Hippocampal formation (tissue), 2 donors: ENCODE measurements at regions not wholly inside any gene's neighbourhood (a gene's known extent, or its start where the extent isn't known, plus 50 kb on each side); places are given as distances from the start of the nearest gene placed in this dataset.

Experiments used
- DNase-seq, 2 donors: peaks; one replicate each; lab custom pipeline; 2025; lab: John Stamatoyannopoulos, UW

DNA sequence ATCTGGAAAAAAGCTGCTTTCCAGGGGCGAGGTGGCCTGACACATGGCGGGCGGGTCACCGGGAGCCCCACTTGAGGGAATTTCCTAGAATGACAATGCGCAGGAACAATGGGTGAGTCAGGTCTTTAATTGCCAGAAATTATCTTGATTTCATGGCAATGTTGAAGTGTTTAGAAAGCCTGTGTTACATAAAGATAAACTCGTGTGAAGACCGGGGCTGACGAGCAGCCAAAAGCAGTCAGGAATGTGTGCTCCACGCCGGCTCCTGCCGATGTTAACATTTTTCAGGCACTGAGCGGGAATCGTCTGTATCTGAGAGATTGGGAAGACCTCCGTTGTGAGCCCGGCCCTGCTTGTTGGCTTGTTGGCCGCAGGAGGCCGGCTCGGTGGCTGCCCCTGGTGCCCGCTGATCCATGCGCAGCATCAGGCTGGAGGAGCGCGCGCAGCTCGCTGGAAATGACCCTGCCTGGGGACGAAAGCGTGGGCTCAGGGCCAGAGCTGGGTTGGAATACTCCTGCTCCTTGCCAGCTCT, 353.1 kb downstream of the FOXL1 start:
- no peak for DNase-seq

DNA sequence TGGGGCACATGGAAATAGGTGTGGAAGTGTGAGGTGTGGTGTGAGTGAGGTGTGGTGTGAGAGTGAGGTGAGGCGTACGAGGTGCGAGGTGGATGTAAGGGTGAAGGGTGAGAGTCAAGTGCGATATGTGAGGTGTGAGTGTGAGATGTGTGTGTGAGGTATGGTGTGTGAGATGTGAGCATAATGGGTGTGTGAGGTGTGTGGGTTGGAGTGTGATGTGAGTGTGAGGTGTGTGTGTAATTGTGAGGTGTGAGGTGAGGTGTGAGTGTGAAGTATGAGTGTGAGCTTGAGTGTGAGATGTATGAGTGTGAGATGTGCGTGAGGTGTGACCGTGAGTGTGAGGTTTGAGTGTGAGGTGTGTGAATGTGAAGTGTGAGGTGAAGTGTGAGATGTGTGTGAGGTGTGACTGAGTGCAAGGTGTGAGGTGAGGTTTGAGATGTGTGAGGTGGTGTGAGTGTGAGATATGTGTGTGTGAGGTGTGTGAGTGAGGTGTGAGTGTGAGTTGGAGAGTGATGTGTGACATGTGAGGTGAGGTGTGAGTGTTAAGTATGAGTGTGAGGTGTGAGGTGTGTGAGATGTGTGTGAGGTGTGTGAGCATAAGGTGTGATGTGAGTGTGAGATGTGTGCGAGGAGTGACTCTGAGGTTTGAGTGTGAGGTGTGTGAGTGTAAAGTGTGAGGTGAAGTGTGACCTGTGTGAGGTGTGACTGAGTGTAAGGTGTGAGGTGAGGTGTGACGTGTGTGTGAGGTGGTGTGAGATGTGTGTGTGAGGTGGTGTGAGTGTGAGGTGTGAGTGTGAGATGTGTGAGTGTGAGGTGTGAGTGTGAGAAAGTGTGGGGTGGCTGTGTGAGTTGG, 354.0 kb downstream of the FOXL1 start:
- no peak for DNase-seq

DNA sequence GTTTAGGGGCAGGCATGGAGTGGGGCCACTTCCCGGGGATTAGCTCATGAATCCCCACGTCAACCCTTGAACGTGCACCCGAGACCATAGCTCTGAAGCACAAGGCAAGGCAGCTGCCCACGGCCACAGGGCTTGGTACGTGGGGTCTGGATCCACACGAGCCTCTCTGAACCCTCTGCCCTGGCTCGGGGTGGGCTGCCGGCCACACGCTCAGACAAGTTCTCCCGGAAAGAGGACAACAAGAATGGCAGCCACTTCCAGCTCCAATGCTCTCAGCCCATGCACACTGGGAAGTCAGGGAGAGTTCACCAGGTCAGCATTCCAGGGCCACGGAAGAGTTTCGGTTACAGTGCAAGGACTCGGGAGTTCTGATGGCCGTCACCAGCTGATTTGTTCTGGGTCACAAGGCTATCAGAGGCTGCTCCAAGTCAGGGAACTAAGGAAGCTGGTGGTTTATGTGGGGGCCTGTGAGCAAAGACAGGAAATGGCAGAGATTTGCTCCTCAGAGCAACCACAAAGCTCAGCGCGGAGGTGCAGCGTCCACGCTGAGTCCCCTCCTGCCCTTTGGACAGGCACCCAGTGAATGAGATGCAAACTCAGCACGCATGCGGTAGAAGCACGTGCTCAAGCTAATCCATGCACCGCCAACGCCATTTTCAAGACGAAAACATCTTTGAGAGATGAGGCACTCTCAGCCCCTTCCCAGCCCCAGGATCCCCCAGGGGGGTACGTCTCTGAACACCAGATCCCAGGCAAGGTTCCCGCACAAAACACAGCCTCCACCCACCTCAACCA, 356.4 kb downstream of the FOXL1 start:
- no peak for DNase-seq

DNA sequence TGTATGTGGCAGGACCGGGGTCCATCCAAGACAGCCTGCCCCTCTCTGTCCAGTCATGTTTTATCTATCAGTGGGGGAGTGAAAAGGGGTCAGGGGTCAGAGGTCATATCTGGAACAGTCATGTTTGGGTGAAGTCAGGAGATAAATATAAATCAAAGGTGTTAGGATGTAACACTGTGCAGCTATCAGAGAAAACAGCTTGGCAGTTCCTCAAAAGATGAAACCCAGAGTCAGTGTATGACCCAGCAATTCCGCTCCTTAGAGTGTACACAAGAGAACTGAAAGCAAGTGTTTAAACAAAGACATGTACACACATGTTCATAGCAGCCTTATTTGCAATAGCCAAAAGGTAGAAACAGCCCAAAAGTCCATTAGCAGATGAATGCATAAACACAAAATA, 361.3 kb downstream of the FOXL1 start:
- no peak for DNase-seq

DNA sequence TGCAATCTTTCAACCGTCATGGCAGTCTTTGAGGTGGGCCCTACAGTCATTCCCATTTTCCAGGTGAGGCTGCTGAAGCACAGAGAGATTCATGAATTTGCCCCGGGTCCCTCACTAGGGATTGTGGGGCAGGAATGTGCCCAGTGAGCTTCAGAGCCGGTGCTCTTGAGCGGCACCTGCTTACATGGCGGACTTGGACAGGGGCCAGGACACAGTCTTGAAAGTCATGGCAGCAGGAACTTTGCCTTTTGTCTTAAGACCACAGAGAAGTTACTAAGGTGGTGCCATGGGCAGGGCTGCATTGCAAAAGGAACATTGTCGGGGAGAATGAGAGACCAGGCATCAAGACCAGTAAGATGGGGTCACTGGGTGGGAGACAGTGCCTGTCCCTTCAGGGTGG, 363.4 kb downstream of the FOXL1 start:
- no peak for DNase-seq

DNA sequence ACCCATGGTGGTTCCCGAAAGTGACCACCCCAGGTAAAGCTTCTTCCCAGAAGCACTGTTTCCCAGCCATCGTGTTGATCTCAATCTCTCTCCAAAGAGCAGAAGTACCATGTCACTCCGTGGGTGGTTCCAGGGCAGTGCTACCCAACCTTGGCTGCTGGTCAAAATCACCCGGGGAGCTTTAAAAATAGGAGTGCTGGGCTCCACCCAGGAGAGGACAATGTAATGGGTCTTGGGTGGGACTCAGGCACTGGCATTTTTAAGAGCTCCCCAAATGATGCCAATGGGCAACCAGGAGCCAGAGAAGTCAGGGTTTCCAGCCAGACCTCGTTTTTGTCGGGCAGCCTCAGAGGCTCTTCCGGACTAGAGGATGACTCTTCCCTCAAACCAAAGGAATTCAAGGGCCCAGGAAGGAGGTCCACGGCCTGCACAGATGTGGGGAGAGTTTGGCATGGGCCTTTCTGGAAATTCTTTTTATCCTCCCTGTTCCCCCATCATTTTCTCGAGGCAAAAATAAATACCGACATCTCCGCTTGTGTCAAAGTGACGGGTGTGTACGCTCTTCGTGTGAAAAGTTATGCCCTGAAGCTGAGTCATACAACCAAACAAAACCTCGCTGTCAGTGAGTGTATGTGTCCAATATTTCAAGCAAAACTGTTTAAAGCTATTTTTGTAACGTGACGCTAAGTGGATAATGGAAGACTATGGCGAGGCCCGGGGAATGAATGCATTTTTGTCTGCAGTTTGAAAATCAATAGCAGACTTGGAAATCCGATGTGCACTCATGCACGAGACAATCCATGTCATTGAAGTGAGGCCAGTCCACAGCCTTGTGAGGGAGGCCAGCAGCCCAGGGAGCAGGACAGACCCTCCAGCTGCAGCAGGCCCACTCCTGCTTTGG, 364.1 kb downstream of the FOXL1 start:
- no peak for DNase-seq

DNA sequence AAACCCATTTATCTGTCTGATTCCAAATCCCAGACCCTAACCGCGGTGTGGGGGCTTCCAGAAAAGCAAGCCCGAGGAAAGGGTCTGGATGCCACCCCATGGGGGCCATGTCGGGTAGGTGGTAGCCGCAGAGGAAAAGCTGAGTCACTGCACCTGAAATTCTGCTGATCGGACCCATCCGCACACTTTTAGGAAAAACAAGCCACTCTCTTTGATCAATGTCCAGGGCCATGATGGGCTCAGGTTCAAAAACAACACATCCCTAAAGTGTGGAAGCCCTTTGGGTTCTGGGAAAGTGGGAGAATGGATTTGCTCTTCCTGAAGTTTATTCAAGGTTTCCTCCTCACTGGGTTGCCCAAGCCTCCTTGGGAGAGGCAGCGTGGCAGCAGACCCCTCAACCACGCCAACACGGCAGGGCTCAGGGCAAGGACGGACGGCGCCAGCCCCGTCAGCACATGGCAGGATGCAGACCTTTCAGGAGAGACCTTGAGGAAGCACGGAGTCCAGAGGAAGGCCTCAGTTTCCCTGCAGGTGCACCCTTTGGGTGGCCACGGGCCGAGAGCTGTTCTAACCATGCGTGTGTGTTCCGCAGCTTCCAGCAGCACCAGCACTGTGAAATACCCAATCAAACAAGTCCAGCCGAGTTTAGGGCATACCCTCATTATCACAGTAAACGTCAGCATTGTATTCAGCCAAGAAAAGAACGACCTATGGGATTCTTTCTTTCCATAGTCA, 367.0 kb downstream of the FOXL1 start:
- DNase-seq: no peak

DNA sequence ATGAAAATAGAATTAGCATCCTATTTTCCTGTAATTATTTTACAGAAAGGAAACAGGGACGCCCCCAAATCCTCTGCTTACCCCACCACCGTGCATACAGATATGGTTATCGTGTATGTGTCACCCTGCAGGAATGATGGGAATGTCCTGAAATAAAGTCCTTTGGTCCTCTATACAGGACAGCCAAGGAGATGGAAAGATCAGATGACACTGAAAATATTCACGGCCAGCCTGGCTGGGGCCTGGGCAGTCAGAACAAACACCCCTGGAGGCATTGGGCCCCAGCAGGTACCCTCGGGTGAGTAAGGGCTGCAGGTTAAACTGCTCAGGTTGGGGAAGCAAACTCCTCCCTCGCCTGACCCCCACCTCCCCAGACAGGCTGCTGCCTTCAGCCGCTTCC, 368.0 kb downstream of the FOXL1 start:
- DNase-seq: no peak

DNA sequence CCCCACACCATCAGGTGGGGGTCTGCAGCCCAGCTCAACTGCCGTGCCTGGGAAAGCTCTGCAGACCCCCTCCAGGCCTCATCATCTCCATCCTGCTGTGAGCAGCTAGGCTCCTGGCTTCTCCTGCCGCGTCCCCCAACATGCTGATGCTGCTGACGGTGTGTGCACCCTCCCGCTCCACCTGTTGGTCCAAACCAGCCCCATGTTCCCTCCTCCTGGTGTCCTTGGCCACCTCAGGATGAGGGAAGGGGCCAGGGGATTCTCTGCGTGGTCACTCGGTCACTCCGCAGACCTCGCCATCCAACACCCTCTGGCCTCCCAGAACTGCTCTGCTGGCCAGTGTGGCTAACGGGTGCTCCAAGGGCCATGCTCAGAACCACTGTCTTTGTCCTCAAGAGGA, 368.6 kb downstream of the FOXL1 start:
- no peak for DNase-seq

DNA sequence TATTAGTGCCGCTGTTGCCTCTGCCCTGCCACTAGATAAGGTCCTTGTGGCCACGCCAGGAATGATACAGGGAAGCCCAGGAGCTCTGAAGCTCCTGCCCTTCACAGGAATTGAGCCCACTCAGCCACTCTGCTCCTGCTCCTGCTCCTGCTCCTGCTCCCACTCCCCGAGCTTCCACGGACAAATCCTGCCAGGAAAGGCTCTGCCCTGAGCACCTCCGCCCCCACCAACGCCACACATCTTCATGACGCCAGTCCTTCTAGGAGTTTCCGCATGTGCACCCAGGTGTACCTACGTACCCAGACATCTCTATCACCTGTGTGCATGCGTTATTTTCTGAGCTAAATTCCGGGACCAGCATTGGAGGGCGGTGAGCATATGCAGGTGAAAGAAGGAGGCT, 369.1 kb downstream of the C16orf95 start:
- DNase-seq: no peak

DNA sequence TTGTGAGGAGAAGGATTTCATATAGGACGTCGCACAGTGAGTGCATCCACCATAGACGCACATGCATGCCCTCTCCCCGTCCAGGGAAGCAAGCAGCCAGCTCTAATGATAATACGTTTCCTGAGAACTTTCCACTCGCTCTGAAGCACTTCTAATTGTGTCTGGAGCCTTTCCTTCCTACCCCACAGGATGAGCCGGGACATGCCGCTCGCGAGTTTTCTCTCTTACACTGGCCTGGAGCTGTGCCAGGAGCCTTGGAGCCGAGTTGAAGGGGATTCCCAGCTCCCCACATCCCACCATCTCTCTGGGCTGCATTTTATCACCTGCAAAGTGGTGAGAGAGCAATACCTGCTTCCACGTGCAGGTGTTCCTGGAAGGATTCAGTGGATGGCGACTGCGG, 368.1 kb downstream of the C16orf95 start:
- no peak for DNase-seq

DNA sequence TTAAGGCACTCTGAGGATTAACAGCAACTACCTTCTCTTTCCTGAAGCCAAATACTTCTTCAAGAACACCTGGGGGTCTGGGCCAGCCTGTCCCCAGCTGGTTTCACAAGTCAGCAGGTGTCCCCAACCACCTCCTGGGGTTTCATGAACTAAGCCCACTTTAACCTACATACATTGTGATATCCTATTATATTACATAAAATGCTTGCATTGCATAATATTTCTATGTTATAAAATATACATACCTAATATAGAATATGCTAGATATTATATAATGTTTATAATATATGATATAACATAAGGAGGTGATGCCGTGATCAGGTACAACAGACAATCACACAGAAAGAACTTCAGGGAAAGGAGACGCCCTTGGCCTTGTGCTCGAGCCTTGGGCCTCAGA, 367.6 kb downstream of the C16orf95 start:
- DNase-seq: no peak

DNA sequence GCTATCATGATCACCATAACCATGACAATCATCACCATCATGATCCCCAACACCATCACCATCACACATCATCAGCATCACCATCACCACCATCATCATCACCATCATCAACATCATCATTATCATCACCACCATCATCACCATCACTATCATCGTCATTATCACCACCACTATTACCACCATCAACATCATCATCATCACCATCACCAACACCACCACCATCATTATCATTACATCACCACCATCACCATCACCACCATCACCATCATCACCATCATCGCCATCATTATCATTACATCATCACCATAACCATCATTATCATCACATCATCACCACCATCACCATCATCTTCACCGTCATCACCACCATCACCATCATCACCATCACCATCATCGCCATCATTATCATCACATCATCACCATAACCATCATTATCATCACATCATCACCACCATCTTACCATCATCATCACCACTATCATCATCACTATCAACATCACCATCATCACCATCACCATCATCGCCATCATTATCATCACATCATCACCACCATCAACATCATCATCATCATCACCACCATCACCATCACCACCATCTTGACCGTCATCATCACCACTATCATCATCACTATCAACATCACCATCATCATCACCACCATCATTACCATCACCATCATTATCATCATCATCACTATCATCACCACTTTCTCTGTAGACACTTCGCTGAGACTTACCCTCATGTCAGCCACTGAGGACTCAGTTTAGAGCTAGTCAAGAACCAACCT, 366.0 kb downstream of the C16orf95 start:
- DNase-seq: no peak

DNA sequence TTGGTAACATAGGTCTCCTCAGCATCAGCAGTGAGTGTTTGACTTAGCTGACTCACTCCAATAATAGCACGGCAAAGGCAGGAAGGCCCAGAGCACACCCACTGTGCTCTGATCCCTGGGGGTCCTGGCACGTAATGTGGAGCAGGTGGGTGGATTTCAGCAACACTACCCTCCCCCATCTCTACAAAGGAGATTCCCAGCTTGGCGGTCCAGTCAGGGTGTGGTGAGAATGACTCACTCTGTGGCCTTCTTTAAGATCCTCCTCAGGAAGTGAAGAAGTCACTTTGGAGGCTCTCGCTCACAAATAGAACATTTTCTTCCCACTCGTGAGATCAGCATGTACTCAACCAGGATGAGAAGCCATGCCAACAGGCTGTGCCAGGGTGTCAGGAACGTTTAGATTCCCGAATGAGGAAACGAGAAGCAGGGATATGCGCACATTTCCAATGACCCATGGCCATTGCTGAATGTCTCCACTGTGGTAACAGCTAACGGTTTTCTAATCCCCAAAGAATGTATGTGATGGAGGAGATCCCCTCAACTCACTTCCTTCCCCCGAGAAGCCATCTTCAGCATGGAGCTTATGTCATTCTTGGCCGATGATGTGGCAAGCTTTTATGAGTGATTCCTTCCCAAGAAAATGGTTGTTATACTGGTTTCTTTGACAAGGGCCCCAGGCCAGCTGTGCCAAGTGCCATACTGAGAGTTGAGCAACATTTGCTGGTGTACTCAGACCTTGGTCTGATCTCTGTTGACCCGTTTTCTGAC, 365.2 kb downstream of the C16orf95 start:
- no peak for DNase-seq

DNA sequence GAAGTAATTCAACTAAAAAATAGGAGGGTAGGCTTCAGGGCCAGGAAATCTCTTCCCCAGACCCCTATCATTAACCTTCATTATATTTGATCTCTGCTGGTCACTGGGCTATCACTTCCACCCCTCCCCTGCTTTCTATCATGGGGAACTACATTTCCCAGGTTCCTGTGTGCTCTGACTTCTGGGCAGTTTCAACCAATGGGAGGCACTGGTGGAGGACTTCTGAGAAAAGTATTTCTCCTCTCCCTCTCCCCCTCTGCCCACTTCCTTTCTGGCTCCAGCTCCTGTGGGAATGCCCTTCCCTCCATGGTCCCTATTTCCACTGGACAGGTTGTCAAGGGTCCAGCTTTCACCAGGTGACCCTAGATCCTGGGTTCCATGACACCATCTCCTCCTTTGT, 364.4 kb downstream of the C16orf95 start:
- DNase-seq: no peak

DNA sequence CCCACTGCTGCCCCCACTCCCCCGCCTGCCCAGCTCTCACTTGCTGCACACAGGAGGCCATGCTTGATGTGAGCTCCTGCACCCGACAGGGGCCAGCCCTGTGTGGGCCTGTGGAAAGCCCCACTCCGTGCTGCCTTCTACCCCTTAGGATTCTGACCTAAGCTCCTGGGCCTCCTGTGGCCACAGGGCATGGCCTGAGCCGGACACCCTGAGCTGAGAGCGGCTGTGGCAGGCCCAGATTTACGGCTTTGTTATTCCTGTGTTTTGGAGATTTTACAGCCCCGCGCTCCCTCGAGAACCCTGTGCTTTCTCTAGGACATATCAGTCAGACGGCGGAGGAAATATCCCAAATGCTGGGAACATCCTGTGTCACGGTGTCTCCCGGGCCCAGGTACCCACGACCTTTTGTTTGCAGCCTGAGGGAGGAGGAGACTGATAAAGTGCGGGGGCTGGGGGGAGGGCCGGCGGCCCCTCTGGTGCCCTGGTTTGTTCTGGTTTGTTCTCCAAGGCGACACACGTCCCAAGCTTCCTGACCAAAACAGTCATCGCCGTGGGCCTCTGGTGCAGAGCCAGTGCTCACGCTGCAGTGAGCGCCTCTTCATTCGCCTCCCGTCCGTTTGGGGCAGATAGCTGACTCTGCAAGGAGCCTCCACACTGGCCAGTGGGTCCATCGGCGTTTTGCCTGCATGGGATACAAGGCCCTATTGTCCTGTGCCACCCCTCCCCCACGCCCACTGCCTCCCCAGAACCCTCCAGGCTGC, 363.4 kb downstream of the C16orf95 start:
- DNase-seq: no peak

DNA sequence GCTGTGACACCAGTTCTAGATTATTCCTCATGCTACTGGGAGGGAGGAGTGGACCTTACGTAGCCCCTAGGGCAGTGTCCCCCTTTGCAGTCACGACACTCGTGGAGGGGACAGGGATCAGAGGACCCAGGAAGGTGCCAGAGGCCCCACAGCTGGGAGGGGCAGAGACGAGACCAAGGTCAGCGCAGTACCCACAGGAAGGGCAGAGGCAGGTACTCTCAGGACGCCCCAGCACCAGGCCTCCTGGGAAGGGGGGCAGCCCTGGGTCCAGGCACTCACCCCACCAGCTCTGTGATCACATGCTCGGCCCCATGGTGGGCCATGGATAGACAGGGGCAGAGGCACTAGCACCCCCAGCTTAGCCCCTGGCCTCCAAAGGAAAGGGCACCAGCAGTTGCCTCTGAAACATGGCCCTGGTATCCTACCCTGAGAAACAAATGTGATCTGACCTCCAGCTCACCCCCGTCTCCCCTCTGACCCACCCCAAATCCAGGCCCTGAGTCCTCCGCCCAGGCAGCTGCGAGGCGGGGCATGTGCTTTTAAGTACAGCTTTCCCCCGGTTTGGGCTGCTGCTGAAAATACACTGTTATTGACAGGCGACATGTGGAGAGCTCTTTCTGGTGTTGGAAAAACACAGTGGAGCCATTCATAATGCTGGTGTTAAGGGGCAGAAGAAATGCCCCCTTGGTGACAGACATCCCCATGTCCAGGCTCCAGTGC, 361.9 kb downstream of the C16orf95 start:
- no peak for DNase-seq

DNA sequence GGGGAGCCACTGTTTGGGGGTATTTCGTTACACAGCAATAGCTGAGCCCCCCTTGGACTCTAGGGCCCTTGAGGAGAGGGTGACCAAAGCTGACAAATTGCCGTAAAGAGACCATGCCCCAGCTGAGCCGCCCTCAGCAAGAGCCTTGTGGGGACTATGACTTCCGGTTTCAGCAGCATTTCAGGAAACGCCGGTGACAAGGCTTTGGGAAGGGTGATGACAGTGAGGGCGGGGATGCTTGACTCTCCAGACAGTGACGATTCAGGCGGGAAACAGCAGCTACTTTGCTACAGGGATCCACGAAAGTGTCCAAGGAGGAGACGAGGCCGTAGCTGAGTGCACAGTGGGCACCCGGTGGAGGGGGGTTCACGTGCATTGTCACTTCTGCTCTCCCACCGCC, 360.8 kb downstream of the C16orf95 start:
- DNase-seq: no peak
